Activated CD4-positive, alpha-beta T cell treated with anti-CD3 and anti-CD28 coated beads, Interleukin-2, amount 10 ng/mL, durations not matched to agents 7 days and 5 days (primary cell): ENCODE measurements at regions not wholly inside any gene's neighbourhood (a gene's known extent, or its start where the extent isn't known, plus 50 kb on each side); places are given as distances from the start of the nearest gene placed in this dataset.

Experiments
- CTCF ChIA-PET: fragments of 350-600 bp; sonication (Branson Sonifier 250); formaldehyde crosslinking; loops from one replicate; lab custom pipeline; 2021; ENCODE audit warnings: antibody characterized with exemption; lab: Charles Lee
- POLR2A ChIA-PET: fragments of 350-600 bp; sonication (Branson Sonifier 250); formaldehyde crosslinking; loops from one replicate; lab custom pipeline; 2021; ENCODE audit warnings: antibody characterized with exemption; lab: Charles Lee
- DNase-seq: peaks from one replicate; pipeline ENCODE4 v3.0.0-alpha.2; 2020
- H3K27ac Mint-ChIP-seq: one replicate; pipeline ENCODE4 v1.8.0; 2021; ENCODE audit warnings: mild to moderate bottlenecking, moderate library complexity, mixed read lengths
- H3K27me3 Mint-ChIP-seq: one replicate; pipeline ENCODE4 v1.8.0; 2021; ENCODE audit warnings: mixed read lengths
- H3K36me3 Mint-ChIP-seq: one replicate; pipeline ENCODE4 v1.8.0; 2021; ENCODE audit warnings: low read depth, mixed read lengths
- H3K4me1 Mint-ChIP-seq: one replicate; pipeline ENCODE4 v1.8.0; 2021; ENCODE audit warnings: mixed read lengths
- H3K4me3 Mint-ChIP-seq: one replicate; pipeline ENCODE4 v1.8.0; 2021; ENCODE audit warnings: mild to moderate bottlenecking, moderate library complexity, mixed read lengths
- H3K9me3 Mint-ChIP-seq: one replicate; pipeline ENCODE4 v1.8.0; 2021; ENCODE audit warnings: mixed read lengths

DNA sequence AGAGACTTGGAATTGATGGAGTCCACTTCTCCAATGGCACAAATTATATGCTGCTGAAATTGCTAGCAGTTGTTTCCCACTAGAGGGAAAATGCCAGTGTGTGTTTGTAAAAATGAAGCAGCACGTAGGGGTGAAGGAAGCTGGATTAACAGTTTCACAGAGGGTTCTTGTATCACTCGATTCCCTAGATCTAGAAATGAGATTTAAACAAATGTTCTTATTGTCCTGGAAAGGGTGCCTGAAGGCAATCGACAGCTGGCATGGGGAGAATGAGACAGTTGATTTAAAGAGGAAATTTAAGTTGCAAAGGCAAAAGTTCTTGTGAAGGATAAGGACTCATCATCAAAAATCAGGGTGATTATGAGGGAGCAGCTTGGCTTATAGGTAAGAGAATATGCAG, 234.8 kb upstream of the ARPP21 start:
- H3K9me3 Mint-ChIP-seq, result no peaks in the 10 kb centered on the region
- POLR2A ChIA-PET, result no interaction called here
- no peak overlapping the region for H3K27ac Mint-ChIP-seq
- H3K4me1 Mint-ChIP-seq, result no peaks in the 10 kb centered on the region
- H3K4me3 Mint-ChIP-seq, result no peak overlapping the region
- CTCF ChIA-PET, result no interaction called here
- no peak for DNase-seq
- H3K27me3 Mint-ChIP-seq, result no peaks in the 10 kb centered on the region
- no peaks in the 10 kb centered on the region for H3K36me3 Mint-ChIP-seq

DNA sequence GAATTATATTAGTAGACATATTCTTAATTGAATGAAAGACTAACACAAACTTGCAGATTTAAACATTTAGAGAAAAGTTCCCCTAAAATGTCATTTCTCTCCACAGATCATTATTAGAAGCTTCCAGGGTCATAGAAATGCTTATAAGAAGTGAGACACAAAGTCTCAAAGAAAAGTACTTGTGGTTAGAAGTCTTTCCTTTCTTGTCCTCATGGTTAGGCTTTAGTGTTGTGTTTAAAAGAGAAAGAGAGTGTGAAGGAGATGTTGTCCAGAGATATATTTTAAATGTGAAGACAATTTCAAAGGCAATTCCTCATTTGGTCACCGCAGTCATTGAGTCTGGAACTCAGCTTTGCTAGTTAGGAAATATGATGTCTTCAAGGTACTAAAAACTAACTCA, 230.4 kb upstream of the ARPP21 start:
- no peaks in the 10 kb centered on the region for H3K36me3 Mint-ChIP-seq
- H3K27me3 Mint-ChIP-seq, result no peaks in the 10 kb centered on the region
- H3K4me1 Mint-ChIP-seq, result no peaks in the 10 kb centered on the region
- ChIA-PET POLR2A (no interaction called here), CTCF (no interaction called here)
- DNase-seq, result no peak
- no peak overlapping the region for H3K27ac Mint-ChIP-seq
- H3K9me3 Mint-ChIP-seq, result no peaks in the 10 kb centered on the region
- H3K4me3 Mint-ChIP-seq, result no peak overlapping the region

DNA sequence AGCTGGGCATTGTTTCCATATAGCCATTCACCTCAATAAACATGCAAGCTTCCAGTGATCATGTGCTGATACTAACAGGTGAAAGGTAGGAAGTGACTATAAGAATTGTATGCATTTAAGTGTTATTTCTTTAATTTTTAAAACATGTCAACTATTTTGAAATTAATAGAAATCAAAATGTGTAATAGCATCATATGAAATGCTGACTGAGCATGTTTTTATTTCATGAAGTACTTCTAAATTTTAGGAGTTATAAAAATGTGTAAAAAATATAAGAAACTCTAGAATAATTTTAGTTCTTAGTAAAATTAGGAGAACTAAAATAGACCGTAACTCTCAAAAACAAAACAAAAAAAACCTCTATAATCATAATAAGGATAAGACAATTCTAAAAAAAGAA, 229.3 kb upstream of the ARPP21 start:
- Mint-ChIP-seq H3K9me3 (no peaks in the 10 kb centered on the region), H3K36me3 (no peaks in the 10 kb centered on the region), H3K4me3 (no peak overlapping the region), H3K27me3 (no peaks in the 10 kb centered on the region), H3K4me1 (no peaks in the 10 kb centered on the region), H3K27ac (no peak overlapping the region)
- no peak for DNase-seq
- CTCF ChIA-PET, result no interaction called here
- POLR2A ChIA-PET, result no interaction called here

DNA sequence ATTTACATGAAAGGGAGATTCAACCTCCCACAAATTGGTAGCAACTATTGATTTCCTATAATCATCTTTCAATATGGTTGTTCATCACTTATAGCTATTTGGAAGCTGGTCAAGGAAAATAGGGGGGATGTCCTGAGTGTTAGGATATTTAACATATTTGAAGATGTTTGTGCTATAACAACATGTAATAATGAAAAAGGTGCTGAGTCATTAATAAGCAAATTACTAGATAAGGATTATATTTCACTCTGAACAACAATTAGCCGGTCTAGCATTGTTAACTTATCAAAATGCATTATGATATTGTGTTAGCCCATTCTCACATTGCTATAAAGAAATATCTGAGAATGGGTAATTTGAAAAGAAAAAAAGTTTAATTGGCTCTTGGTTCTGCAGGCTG, 225.8 kb upstream of the ARPP21 start:
- POLR2A ChIA-PET, result no interaction called here
- Mint-ChIP-seq H3K9me3 (no peaks in the 10 kb centered on the region), H3K36me3 (no peaks in the 10 kb centered on the region), H3K27ac (no peak overlapping the region), H3K4me1 (no peaks in the 10 kb centered on the region), H3K4me3 (no peak overlapping the region), H3K27me3 (no peaks in the 10 kb centered on the region)
- CTCF ChIA-PET, result no interaction called here
- no peak for DNase-seq

DNA sequence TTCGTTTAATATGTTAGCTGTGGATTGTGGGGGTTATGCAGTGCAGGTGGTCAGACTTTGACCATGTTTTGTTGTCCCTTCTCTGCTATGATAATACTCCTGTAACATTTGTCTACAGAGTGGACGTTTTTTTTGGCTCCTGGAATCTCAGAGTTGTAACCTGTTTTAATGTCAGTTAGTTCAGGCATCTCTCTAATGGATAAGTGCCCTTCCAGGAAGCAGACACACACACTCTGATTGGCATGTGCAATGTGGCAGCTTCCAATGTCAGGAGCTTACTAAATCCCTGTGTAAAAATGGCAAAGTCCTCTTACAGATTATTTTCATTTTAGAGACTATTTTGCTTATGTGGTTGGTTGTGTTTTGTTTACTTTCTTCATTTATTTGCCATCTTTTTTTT, 222.2 kb upstream of the ARPP21 start:
- H3K9me3 Mint-ChIP-seq, result no peaks in the 10 kb centered on the region
- no peak overlapping the region for H3K27ac Mint-ChIP-seq
- H3K36me3 Mint-ChIP-seq, result no peaks in the 10 kb centered on the region
- ChIA-PET POLR2A (no interaction called here), CTCF (no interaction called here)
- no peaks in the 10 kb centered on the region for H3K27me3 Mint-ChIP-seq
- no peaks in the 10 kb centered on the region for H3K4me1 Mint-ChIP-seq
- H3K4me3 Mint-ChIP-seq, result no peak overlapping the region
- no peak for DNase-seq

DNA sequence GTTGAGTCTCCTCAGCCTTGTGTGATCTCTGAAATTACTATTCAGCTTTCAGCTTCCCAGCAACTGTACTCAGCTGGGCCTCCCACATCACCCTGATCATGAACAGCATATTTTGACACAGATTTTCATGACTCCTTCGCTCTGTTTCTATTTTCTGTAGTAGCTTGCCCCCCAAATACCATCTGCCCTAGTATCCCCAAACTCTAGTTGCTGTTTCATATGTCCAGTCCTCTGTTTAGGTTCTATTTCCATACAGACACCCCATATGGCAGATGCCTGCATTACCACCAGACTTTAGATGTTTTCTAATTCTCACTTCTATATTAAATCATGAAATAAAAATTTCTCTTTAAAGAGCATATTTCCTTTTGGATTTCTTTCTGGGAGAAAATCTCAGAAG, 217.2 kb upstream of the ARPP21 start:
- DNase-seq, result no peak
- Mint-ChIP-seq H3K4me3 (no peak overlapping the region), H3K4me1 (no peaks in the 10 kb centered on the region), H3K27me3 (no peaks in the 10 kb centered on the region), H3K27ac (no peak overlapping the region), H3K9me3 (no peaks in the 10 kb centered on the region), H3K36me3 (no peaks in the 10 kb centered on the region)
- CTCF ChIA-PET, result no interaction called here
- POLR2A ChIA-PET, result no interaction called here

DNA sequence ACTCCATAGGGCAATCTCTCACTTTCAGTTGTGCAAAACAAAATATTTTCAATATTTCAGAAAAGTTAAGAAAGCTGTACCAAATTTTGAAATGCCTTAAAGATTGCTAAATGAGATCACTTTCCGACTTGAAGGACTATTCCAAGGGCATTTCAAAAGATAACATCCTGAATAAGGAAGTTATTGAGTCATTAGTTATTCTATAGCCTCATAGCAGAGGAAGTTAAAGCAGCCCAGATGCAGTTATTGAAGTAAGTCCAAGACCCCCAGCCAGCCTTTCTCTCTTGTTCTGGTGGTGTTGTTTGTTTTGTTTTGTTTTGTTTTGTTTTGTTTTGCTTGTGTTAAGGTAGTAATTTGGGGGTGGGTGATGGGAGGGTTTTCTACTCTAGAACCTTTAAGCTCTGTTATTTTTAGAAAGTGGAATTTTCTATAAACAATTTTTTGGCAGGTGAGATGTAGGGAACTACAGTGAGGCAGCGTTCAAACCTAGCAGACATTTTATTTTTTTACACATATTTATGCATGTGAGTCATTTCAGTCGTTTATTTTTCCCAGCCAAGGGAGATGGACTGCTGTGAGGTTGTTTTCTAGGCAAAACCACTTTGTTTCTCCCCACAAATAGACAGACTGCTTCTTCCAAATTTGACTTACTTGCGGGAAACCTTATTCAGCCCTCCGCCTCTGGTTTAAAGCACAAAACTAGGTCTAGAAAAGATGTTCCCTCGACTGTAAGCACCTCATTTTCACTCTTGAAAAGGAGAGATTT, 216.3 kb upstream of the ARPP21 start:
- no peak for DNase-seq
- Mint-ChIP-seq H3K4me1 (no peaks in the 10 kb centered on the region), H3K4me3 (no peak overlapping the region), H3K9me3 (no peaks in the 10 kb centered on the region), H3K27me3 (no peaks in the 10 kb centered on the region), H3K27ac (no peak overlapping the region), H3K36me3 (no peaks in the 10 kb centered on the region)
- POLR2A ChIA-PET, result no interaction called here
- CTCF ChIA-PET, result no interaction called here

DNA sequence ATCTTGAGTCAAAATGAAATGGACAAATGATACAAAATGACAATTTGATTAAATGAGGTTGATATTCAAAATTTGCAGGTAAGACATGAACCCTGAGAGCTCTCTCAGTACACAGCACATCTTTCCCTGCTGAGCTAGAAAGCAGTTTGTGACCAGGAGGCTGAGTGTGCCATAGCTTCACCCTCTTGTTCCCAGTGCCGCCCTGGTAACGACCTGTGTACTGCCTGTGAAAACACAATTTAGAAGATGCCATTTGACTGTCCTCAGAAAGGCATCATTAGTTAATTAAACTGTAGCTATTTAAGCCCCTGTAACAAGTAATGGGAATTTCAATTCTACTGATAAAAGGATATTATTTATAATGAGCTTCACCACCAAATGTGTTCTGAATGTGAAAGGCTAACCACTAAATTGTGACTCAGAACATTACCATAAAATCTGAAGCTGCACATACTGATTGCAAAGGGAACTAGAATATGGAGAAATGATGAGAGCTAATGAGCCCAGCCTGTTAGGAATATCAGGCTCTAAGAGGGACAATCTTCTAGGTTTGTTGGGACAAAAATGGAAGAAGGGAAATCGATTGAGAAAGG, 212.9 kb upstream of the ARPP21 start:
- CTCF ChIA-PET, result no interaction called here

DNA sequence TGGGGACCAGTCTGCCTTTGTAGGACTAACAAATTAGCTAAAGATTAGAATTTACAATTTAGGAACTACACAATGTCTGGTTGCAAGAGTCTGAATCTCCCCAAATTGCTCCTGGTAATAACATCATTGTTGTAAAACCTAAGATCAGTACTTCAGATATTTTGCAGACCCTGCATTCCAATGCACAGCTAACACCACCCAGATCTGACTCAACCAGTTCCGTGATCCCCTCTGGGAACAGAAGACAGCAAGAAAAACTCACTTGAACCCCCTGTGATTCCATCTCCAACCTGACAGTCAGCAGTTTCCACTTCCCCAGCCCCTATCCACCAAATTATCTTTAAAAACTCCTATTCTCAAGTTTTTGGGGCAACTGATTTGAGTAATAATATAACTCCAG, 201.9 kb upstream of the ARPP21 start:
- Mint-ChIP-seq H3K4me1 (no peaks in the 10 kb centered on the region), H3K27ac (no peak overlapping the region), H3K27me3 (no peaks in the 10 kb centered on the region), H3K36me3 (no peaks in the 10 kb centered on the region), H3K4me3 (no peak overlapping the region), H3K9me3 (peaks cover 2% of the 10 kb centered on the region)
- ChIA-PET POLR2A (no interaction called here), CTCF (no interaction called here)
- DNase-seq, result no peak

More for the DNA sequence above, 212.9 kb upstream of the ARPP21 start:
- H3K36me3 Mint-ChIP-seq, result no peaks in the 10 kb centered on the region
- DNase-seq, result no peak
- POLR2A ChIA-PET, result no interaction called here
- no peak overlapping the region for H3K27ac Mint-ChIP-seq
- no peaks in the 10 kb centered on the region for H3K4me1 Mint-ChIP-seq
- no peaks in the 10 kb centered on the region for H3K27me3 Mint-ChIP-seq
- H3K9me3 Mint-ChIP-seq, result no peaks in the 10 kb centered on the region
- no peak overlapping the region for H3K4me3 Mint-ChIP-seq

DNA sequence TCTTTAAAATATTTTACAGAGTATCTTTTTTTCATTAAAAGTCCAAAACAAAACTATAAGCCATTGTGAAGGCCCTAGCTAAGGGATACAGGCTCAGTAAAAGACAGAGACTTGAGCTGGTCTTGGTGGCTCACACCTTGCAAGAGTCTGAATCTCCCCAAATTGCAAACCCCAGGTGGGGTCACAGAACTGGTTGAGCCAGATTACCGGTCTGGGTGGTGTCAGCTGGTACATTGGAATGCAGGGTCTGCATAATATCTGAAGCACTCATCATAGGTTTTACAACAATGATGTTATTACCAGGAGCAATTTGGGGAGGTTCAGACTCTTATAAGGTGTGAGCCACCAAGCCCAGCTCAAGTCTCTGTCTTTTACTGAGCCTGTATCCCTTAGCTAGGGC, 201.2 kb upstream of the ARPP21 start:
- DNase-seq, result no peak
- no peaks in the 10 kb centered on the region for H3K36me3 Mint-ChIP-seq
- H3K4me1 Mint-ChIP-seq, result no peaks in the 10 kb centered on the region
- POLR2A ChIA-PET, result no interaction called here
- H3K9me3 Mint-ChIP-seq, result peaks cover 2% of the 10 kb centered on the region
- CTCF ChIA-PET, result no interaction called here
- no peaks in the 10 kb centered on the region for H3K27me3 Mint-ChIP-seq
- no peak overlapping the region for H3K4me3 Mint-ChIP-seq
- no peak overlapping the region for H3K27ac Mint-ChIP-seq

DNA sequence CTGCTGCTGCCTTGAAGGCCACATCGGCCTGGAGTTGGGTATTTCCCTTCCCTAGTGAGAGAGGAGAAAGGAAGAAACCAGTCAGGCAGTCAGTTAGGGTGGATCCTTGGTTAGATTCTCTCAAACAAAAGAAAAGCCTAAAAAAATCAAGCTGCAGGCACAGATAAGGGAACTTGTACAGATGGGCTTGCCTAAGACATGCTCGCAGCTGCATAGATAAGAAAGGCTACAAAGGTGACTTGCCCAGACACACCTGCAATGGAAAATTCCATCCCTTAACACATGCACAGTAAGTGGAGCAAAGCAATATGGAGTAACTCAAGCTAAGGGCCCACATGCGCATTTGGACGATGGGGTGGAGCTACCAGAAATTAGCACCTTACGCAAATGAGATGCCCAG, 199.7 kb upstream of the ARPP21 start:
- no peak for DNase-seq
- Mint-ChIP-seq H3K4me1 (no peaks in the 10 kb centered on the region), H3K36me3 (no peaks in the 10 kb centered on the region), H3K27ac (no peak overlapping the region), H3K4me3 (no peak overlapping the region), H3K27me3 (no peaks in the 10 kb centered on the region), H3K9me3 (peaks cover 2% of the 10 kb centered on the region)
- CTCF ChIA-PET, result no interaction called here
- POLR2A ChIA-PET, result no interaction called here

DNA sequence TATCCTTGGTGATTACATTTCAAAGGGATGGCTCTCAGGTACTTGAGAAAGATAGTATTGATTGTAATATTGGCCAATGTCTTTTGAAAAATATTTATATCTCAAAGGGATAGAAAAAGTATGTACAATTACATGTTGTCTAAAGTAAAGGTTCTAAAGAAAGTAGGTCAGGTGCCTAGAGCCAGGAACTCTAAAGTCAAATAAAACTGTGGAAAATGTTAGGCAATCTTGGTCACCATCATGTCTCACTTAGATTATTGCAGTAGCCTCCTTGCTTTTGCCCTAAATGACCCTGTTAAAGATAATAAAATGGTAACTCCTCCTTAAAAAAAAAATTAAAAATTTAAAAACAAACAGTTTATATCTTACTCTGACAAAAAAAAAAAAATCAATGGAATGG, 198.5 kb upstream of the ARPP21 start:
- no peaks in the 10 kb centered on the region for H3K36me3 Mint-ChIP-seq
- no peaks in the 10 kb centered on the region for H3K4me1 Mint-ChIP-seq
- H3K4me3 Mint-ChIP-seq, result no peak overlapping the region
- no peak for DNase-seq
- H3K9me3 Mint-ChIP-seq, result peaks cover 2% of the 10 kb centered on the region
- H3K27ac Mint-ChIP-seq, result no peak overlapping the region
- POLR2A ChIA-PET, result no interaction called here
- no peaks in the 10 kb centered on the region for H3K27me3 Mint-ChIP-seq
- CTCF ChIA-PET, result interaction anchor here (0.6 kb wide), 1 partner anchor 12 kb away, joined by 3 read pairs; no protein-coding TSS in a partner anchor

DNA sequence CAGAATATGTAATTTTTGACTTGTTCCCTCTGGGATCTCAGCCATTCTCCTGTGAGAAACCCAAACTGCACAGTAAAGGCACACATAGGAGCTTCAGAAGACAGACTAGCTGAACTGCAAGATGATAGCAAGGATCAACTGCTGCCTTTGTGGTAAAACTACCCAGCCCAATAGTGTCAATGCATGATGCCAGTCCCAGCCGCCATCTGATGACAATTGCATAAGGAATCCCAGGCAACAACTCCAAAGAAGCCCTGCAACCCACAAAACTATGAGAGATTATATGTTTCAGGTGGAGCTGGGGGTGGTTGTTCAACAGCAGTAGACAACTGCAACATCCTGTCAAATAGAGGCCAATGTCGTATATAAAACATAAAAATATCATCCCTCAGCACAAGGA, 192.4 kb upstream of the ARPP21 start:
- no peak for DNase-seq
- POLR2A ChIA-PET, result no interaction called here
- H3K27ac Mint-ChIP-seq, result no peak overlapping the region
- no peak overlapping the region for H3K4me3 Mint-ChIP-seq
- H3K4me1 Mint-ChIP-seq, result no peaks in the 10 kb centered on the region
- no peaks in the 10 kb centered on the region for H3K36me3 Mint-ChIP-seq
- H3K27me3 Mint-ChIP-seq, result no peaks in the 10 kb centered on the region
- CTCF ChIA-PET, result no interaction called here
- H3K9me3 Mint-ChIP-seq, result no peaks in the 10 kb centered on the region

DNA sequence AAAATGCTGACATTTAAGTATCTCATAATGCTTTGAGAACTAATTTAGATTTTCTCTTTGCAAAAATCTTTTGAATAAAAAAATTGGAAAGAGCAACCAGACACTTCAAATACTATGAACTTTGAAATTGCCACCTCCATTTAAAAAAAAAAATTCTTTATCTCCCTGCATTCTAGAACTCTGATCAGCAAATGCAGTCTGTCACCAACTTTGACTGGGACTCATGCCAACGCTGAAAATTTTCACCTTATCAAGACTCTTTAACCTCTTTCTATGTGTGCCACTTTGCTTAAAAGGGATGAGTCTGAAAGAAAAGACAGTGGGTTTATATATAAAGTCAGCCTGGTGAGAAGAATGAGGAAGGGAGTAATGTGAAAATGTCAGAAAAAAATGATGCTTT, 191.2 kb upstream of the ARPP21 start:
- DNase-seq, result no peak
- H3K4me3 Mint-ChIP-seq, result no peak overlapping the region
- no peak overlapping the region for H3K27ac Mint-ChIP-seq
- H3K27me3 Mint-ChIP-seq, result no peaks in the 10 kb centered on the region
- no peaks in the 10 kb centered on the region for H3K9me3 Mint-ChIP-seq
- ChIA-PET CTCF (no interaction called here), POLR2A (no interaction called here)
- H3K36me3 Mint-ChIP-seq, result no peaks in the 10 kb centered on the region
- H3K4me1 Mint-ChIP-seq, result no peaks in the 10 kb centered on the region
